ENCODE measurements at regions not wholly inside any gene's neighbourhood (a gene's known extent, or its start where the extent isn't known, plus 50 kb on each side); places are given as distances from the start of the nearest gene placed in this dataset.
A peak's percentile ranks its signal among the peaks of the same experiment; 100 is the strongest.

GRCh38 chr1:90274376-90274775, 279.5 kb downstream of the ZNF326 start:
- TF ChIP-seq CTCF (IDR thresholded peaks at IDR 0.05): no peak
- no peaks in the 10 kb centered on the region for H3K36me3 ChIP-seq
- H3K27ac ChIP-seq: no peak overlapping the region
- intact Hi-C loops (cut with DNase I): no loop called here
- DNase-seq (no peak), ATAC-seq (no peak)
- no peaks in the 10 kb centered on the region for H3K27me3 ChIP-seq (ENCODE audit: low read depth)
- H3K9me3 ChIP-seq: no peaks in the 10 kb centered on the region
- H3K4me1 ChIP-seq: no peaks in the 10 kb centered on the region
- H3K4me3 ChIP-seq: no peak overlapping the region

DNA sequence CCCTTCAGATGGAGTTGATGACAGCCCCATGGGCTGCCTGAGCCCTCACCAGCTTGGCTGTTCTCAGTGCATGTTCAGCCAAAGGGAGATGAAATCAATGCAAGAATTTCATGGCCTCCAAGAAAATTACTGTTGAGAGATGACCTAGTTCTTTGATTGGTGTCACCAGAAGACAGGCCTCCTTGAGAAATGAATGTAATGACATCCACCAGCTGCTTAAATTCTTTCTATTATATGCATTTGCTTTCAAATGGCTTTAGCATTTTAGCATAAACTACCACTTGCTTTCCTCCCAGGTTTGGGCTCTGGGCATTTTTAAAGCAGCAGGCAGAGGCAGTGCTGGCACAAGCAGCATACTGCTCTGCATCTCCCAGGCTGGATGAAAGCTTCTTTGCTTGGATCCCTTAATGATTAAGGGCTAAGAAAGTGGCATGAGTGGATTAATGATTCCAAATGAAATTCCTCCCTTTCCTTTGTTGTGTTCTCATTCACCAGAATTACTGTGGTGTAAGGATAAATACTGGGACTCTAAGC, 278.4 kb downstream of the ZNF326 start:
- ATAC-seq (no peak), DNase-seq (no peak)
- Histone ChIP-seq H3K27me3 (ENCODE audit: low read depth) (no peaks in the 10 kb centered on the region), H3K4me1 (no peaks in the 10 kb centered on the region), H3K4me3 (no peak overlapping the region), H3K9me3 (no peaks in the 10 kb centered on the region), H3K36me3 (no peaks in the 10 kb centered on the region), H3K27ac (no peak overlapping the region)
- no peak for TF ChIP-seq CTCF (IDR thresholded peaks at IDR 0.05)
- intact Hi-C loops (cut with DNase I): no loop called here

- H3K27ac ChIP-seq: no peak overlapping the region
- peak; percentile 72 to 92 for ATAC-seq
These were observed 267.9 kb downstream of the ZNF326 start for GRCh38 chr1:90262791-90263190.

DNA sequence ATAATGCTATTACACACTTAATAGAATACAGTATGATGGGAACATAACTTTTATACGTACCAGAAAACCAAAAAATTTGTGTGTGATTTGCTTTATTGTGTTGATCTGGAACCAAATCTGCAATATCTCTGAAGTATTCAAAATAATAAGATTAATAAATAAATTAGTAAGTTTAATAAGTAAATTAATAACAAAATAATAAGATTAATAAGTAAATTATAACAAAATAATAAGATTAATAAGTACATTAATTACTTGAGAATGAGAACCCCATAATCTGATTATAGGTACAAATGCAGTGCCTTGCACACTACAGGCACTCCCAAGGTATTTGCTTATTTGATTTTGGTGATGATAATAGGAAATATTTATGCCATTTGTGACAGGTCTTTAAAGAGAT, 267.4 kb downstream of the ZNF326 start:
- no peak for TF ChIP-seq CTCF (IDR thresholded peaks at IDR 0.05)
- no peaks in the 10 kb centered on the region for H3K27me3 ChIP-seq (ENCODE audit: low read depth)
- no peaks in the 10 kb centered on the region for H3K9me3 ChIP-seq
- H3K4me3 ChIP-seq: no peak overlapping the region
- intact Hi-C loops (cut with DNase I): no loop called here
- ATAC-seq: no peak
- no peak overlapping the region for H3K27ac ChIP-seq
- no peak for DNase-seq
- no peaks in the 10 kb centered on the region for H3K4me1 ChIP-seq
- no peaks in the 10 kb centered on the region for H3K36me3 ChIP-seq

More at GRCh38 chr1:90262791-90263190, 267.9 kb downstream of the ZNF326 start:
- no peaks in the 10 kb centered on the region for H3K4me1 ChIP-seq
- H3K4me3 ChIP-seq: no peak overlapping the region
- no peaks in the 10 kb centered on the region for H3K9me3 ChIP-seq
- H3K36me3 ChIP-seq: no peaks in the 10 kb centered on the region
- no peak for TF ChIP-seq CTCF (IDR thresholded peaks at IDR 0.05)
- no peaks in the 10 kb centered on the region for H3K27me3 ChIP-seq (ENCODE audit: low read depth)
- DNase-seq: no peak
- intact Hi-C loops (cut with DNase I): no loop called here

DNA sequence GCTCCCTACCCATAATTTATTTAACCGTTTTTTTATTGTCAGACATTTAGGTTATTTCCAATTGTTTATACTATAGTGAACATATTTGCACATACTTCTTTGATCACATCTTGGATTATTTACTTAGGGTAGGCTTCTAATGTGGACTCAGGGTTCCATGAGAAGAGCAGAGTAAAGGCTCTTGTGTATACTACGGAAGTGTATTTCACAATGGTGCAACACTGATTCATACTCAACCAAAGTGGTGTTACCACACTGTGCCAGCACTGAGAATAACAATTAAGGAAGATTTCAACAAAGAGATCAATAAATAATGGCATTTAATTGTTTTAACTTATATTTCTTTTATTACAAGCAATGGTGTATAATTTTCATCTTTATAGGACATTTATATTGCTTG, 251.2 kb downstream of the ZNF326 start:
- Histone ChIP-seq H3K27ac (no peak overlapping the region), H3K36me3 (no peaks in the 10 kb centered on the region), H3K4me1 (no peaks in the 10 kb centered on the region), H3K27me3 (ENCODE audit: low read depth) (no peaks in the 10 kb centered on the region), H3K4me3 (no peak overlapping the region), H3K9me3 (no peaks in the 10 kb centered on the region)
- no peak for TF ChIP-seq CTCF (IDR thresholded peaks at IDR 0.05)
- intact Hi-C loops (cut with DNase I): no loop called here
- ATAC-seq: peak; percentile 57 to 61
- no peak for DNase-seq

DNA sequence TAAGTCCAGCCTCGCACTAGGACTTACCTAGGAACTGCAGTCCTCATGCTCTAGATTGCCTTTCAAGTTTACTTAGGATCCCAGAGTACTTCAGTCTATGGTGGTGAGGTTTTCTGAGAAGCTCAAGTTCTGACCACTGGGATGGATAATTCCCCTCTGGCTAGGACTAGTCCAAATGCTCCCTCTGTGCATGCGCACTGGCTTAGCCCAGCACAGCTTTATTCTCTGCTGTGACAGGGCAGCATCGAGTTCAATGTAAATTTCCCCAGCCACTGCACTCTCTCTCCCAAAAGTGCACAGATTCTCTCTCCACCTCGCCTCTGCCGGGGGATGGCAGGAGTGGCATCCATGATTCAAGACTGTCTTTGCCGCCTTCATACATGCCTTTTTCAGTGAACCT, 241.6 kb downstream of the ZNF326 start:
- H3K27me3 ChIP-seq (ENCODE audit: low read depth): no peaks in the 10 kb centered on the region
- no peaks in the 10 kb centered on the region for H3K36me3 ChIP-seq
- H3K9me3 ChIP-seq: peaks cover 6% of the 10 kb centered on the region
- intact Hi-C loops (cut with DNase I): no loop called here
- no peak for TF ChIP-seq CTCF (IDR thresholded peaks at IDR 0.05)
- no peak for DNase-seq
- no peak overlapping the region for H3K4me3 ChIP-seq
- no peaks in the 10 kb centered on the region for H3K4me1 ChIP-seq
- no peak for ATAC-seq
- H3K27ac ChIP-seq: no peak overlapping the region
